ENCODE measurements at regions not wholly inside any gene's neighbourhood (a gene's known extent, or its start where the extent isn't known, plus 50 kb on each side); places are given as distances from the start of the nearest gene placed in this dataset.
A peak's percentile ranks its signal among the peaks of the same experiment; 100 is the strongest.
"Not testable (repeated sequence)": the region's sequence is repeated elsewhere in the genome, so short reads cannot be mapped to it uniquely, and the experiment has no call there.

DNA sequence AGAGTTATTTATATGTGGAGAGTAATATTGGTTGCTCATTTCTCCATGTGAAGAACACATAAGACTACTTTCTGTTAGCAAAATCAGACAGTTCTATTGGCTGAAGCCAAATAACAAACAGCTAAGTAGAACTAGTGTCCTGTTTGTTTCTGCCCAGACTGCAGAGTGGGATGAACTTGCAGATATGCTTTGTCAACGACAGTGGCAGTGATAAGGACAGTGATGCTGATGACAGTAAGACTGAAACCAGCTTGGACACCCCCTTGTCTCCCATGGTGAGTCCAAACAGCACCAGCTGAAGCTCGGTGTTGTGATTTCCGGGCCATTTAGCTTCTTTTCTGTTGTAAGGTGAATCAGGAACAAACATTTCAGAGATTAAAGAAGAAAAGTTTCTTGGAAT is 102.6 kb upstream of the IL12A start:
- H3K36me3 ChIP-seq (ENCODE audit: control insufficient read depth in 2 of 2, insufficient read depth in 1 of 2, low read length in 2 of 2), result peaks cover 0 to 10% of the 10 kb centered on the region in 2 experiments; a peak in 1 of 3 replicates
- no peak overlapping the region for H3K4me3 ChIP-seq (ENCODE audit: low read depth, low read length)
- no peak overlapping the region for H3K27ac ChIP-seq (ENCODE audit: extremely low read depth, low read depth, low read length)
- no peak for TF ChIP-seq ZNF202 (tag by site-specific recombination; IDR thresholded peaks at IDR 0.05; ENCODE audit: borderline replicate concordance)
- TF ChIP-seq BCL11B (tag by site-specific recombination; IDR thresholded peaks at IDR 0.05; ENCODE audit: low read depth), result no peak
- no peak for TF ChIP-seq ZNF544 (tag by site-specific recombination; IDR thresholded peaks at IDR 0.05)
- TF ChIP-seq ZNF112 (tag by site-specific recombination; IDR thresholded peaks at IDR 0.05), result no peak
- TF ChIP-seq ZNF24 (tag by site-specific recombination; IDR thresholded peaks at IDR 0.05), result no peak
- TF ChIP-seq ZNF561 (tag by site-specific recombination; IDR thresholded peaks at IDR 0.05; ENCODE audit: borderline replicate concordance), result no peak
- TF ChIP-seq ZSCAN30 (tag by site-specific recombination; IDR thresholded peaks at IDR 0.05), result no peak
- TF ChIP-seq ZNF747 (tag by site-specific recombination; IDR thresholded peaks at IDR 0.05), result no peak
- TF ChIP-seq SETDB1 (IDR thresholded peaks at IDR 0.05; ENCODE audit: insufficient read length, low read length), result no peak
- TF ChIP-seq ZNF830 (tag by site-specific recombination; IDR thresholded peaks at IDR 0.05; ENCODE audit: low read depth), result no peak
- CTCF ChIA-PET, result interaction anchor here (0.6 to 7.7 kb wide), 14 partner anchors 9 to 557 kb away, joined by 3 to 108 read pairs (median 4); no protein-coding TSS in a partner anchor
- POLR2A ChIA-PET, result no interaction called here
- no peaks in the 10 kb centered on the region for H3K9me3 ChIP-seq (ENCODE audit: control insufficient read depth, insufficient read depth, low read depth, low read length)
- peaks cover 11% of the 10 kb centered on the region for H3K4me1 ChIP-seq (ENCODE audit: control insufficient read depth, insufficient read depth, low read length)

DNA sequence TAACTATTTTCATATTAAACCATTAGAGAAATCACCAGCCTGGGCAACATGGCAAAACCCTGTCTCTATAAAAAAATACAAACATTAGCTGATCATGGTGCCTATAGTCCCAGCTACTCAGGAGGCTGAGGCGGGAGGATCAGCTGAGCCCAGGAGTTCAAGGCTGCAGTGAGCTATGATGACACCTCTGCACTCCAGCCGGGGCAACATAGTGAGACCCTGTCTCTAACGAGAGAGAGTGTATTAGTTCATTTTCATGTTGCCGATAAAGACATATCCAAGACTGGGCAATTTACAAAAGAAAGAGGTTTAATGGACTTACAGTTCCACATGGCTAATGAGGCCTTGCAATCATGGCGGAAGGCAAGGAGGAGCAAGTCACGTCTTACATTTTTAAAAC is 102.1 kb upstream of the IL12A start:
- H3K4me3 ChIP-seq (ENCODE audit: low read depth, low read length); POLR2A ChIA-PET; H3K9me3 ChIP-seq (ENCODE audit: control insufficient read depth, insufficient read depth, low read depth, low read length); H3K27ac ChIP-seq (ENCODE audit: extremely low read depth, low read depth, low read length): not testable (repeated sequence)
- Histone ChIP-seq H3K4me1 (ENCODE audit: control insufficient read depth, insufficient read depth, low read length) (peaks cover 11% of the 10 kb centered on the region), H3K36me3 (ENCODE audit: control insufficient read depth in 2 of 2, insufficient read depth in 1 of 2, low read length in 2 of 2) (peaks cover 0 to 11% of the 10 kb centered on the region in 2 experiments; a peak in 1 of 3 replicates)
- TF ChIP-seq ZNF121 (tag by site-specific recombination; IDR thresholded peaks at IDR 0.05), result peak; percentile 76
- CTCF ChIA-PET, result interaction anchor here (0.6 to 7.7 kb wide), 8 partner anchors 9 to 556 kb away, joined by 3 to 108 read pairs (median 4); partner anchors contain the start of gene IL12A

DNA sequence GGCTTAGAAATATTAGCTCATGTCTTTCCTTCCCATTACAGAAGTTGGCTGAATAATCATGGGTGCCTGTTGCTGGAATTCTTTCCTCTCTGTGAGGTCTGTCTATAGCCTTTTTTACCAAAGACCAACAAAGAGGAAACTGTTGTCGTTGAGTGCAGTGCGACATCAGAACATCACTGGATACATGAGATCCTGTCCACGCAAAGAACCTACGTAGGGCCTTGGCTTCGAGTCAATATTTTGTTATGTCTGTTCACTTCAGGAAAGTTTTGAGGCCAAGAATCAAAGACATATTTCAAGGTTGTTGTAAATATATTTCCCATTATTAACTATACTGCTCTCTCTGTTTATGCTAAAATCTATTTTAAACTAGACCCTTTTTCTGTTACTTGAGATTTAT is 101.5 kb upstream of the IL12A start:
- POLR2A ChIA-PET, result no interaction called here
- Histone ChIP-seq H3K4me1 (ENCODE audit: control insufficient read depth, insufficient read depth, low read length) (peaks cover 11% of the 10 kb centered on the region), H3K9me3 (ENCODE audit: control insufficient read depth, insufficient read depth, low read depth, low read length) (no peaks in the 10 kb centered on the region), H3K27ac (ENCODE audit: extremely low read depth, low read depth, low read length) (no peak overlapping the region), H3K4me3 (ENCODE audit: low read depth, low read length) (no peak overlapping the region), H3K36me3 (ENCODE audit: control insufficient read depth in 2 of 2, insufficient read depth in 1 of 2, low read length in 2 of 2) (peaks cover 0 to 17% of the 10 kb centered on the region in 2 experiments; a peak in 1 of 3 replicates)
- TF ChIP-seq TCF7L2 (IDR thresholded peaks at IDR 0.05; ENCODE audit: borderline replicate concordance, low read depth, low read length) (no peak), YY2 (tag by site-specific recombination; IDR thresholded peaks at IDR 0.05) (no peak), ZNF114 (tag by site-specific recombination; IDR thresholded peaks at IDR 0.05) (no peak), ZNF548 (tag by site-specific recombination; IDR thresholded peaks at IDR 0.05) (no peak)
- CTCF ChIA-PET, result interaction anchor here (0.7 to 7.7 kb wide), 4 partner anchors 8 to 206 kb away, joined by 3 to 108 read pairs (median 4); partner anchors contain the start of gene IL12A

DNA sequence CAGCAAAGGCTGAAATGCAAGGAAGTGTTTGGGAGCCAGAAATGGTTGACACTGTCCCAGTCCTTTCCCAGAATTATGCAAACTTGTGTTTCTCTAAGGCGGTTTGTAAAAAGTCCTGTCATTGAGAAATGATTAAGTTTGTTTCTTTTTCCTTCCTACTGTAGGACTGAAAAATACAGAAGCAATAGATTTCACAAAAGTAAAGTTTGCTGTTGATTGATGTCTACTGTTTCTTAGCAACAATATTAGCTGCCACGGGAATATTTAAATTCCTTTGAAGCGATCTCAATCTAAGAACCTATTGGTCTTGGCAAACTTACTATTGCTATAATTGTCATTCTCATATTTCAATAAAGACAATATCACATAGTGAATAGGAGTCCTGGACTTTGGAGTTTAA is 100.7 kb upstream of the IL12A start:
- Histone ChIP-seq H3K4me1 (ENCODE audit: control insufficient read depth, insufficient read depth, low read length) (peaks cover 7% of the 10 kb centered on the region), H3K4me3 (ENCODE audit: low read depth, low read length) (no peak overlapping the region), H3K27ac (ENCODE audit: extremely low read depth, low read depth, low read length) (no peak overlapping the region), H3K36me3 (ENCODE audit: control insufficient read depth in 2 of 2, insufficient read depth in 1 of 2, low read length in 2 of 2) (peaks cover 0 to 25% of the 10 kb centered on the region in 2 experiments; a peak in 2 of 3 replicates), H3K9me3 (ENCODE audit: control insufficient read depth, insufficient read depth, low read depth, low read length) (no peaks in the 10 kb centered on the region)
- TF ChIP-seq ZBTB48 (tag by site-specific recombination; IDR thresholded peaks at IDR 0.05) (no peak), ZNF558 (tag by site-specific recombination; IDR thresholded peaks at IDR 0.05) (no peak), ZNF416 (tag by site-specific recombination; IDR thresholded peaks at IDR 0.05) (no peak), ZNF544 (tag by site-specific recombination; IDR thresholded peaks at IDR 0.05) (no peak)
- TF ChIP-seq, protein P1, sequence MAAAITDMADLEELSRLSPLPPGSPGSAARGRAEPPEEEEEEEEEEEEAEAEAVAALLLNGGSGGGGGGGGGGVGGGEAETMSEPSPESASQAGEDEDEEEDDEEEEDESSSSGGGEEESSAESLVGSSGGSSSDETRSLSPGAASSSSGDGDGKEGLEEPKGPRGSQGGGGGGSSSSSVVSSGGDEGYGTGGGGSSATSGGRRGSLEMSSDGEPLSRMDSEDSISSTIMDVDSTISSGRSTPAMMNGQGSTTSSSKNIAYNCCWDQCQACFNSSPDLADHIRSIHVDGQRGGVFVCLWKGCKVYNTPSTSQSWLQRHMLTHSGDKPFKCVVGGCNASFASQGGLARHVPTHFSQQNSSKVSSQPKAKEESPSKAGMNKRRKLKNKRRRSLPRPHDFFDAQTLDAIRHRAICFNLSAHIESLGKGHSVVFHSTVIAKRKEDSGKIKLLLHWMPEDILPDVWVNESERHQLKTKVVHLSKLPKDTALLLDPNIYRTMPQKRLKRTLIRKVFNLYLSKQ (tag by site-specific recombination; IDR thresholded peaks at IDR 0.05; ENCODE audit: borderline replicate concordance), result no peak
- ChIA-PET POLR2A (no interaction called here), CTCF (interaction anchor here (0.7 to 7.7 kb wide), 7 partner anchors 9 to 117 kb away, joined by 3 to 108 read pairs (median 3); partner anchors contain the start of gene IL12A)

Data from HEK293 (cell line).